Liver (tissue), 8 donors: ENCODE measurements at regions not wholly inside any gene's neighbourhood (a gene's known extent, or its start where the extent isn't known, plus 50 kb on each side); places are given as distances from the start of the nearest gene placed in this dataset.

Experiments
- DNase-seq: peaks from one replicate; pipeline ENCODE4 v3.0.0-alpha.2; 2017; ENCODE audit warnings: low spot score
- H3K27ac ChIP-seq, 2 donors: one replicate each; pipeline ENCODE4 v1.7.0; 2013; ENCODE audit warnings: inconsistent platforms in 2 of 2, low read length in 2 of 2, control low read depth in 1 of 2, low read depth in 1 of 2, mild to moderate bottlenecking in 1 of 2
- H3K27me3 ChIP-seq, 4 donors: one replicate each; pipeline versions ENCODE4 v1.6.1 to v1.7.0; 2013; ENCODE audit warnings: low read length in 3 of 4, inconsistent platforms in 1 of 4, mild to moderate bottlenecking in 1 of 4, moderate library complexity in 1 of 4; ENCODE audit not compliant: control insufficient read depth in 4 of 4, insufficient read depth in 4 of 4
- H3K36me3 ChIP-seq, 4 donors: one replicate each; pipeline versions ENCODE4 v1.6.1 to v1.7.0; 2013; ENCODE audit warnings: low read length in 3 of 4, mild to moderate bottlenecking in 3 of 4, low read depth in 1 of 4, moderate library complexity in 1 of 4; ENCODE audit not compliant: control insufficient read depth in 4 of 4, insufficient read depth in 3 of 4
- H3K4me1 ChIP-seq, 4 donors: one replicate each; pipeline versions ENCODE4 v1.6.1 to v1.7.0; 2013; ENCODE audit warnings: low read length in 3 of 4, mild to moderate bottlenecking in 3 of 4, moderate library complexity in 1 of 4; ENCODE audit not compliant: control insufficient read depth in 4 of 4, insufficient read depth in 4 of 4
- H3K4me3 ChIP-seq, 3 donors: one replicate each; pipeline versions ENCODE4 v1.6.1 to v1.7.0; 2013; ENCODE audit warnings: low read length in 3 of 3, control low read depth in 1 of 3, low read depth in 1 of 3, mild to moderate bottlenecking in 1 of 3
- H3K9ac ChIP-seq, 2 donors: one replicate each; pipeline ENCODE4 v1.7.0; 2013; ENCODE audit warnings: low read length in 2 of 2, mild to moderate bottlenecking in 2 of 2, moderate library complexity in 2 of 2, control low read depth in 1 of 2, low read depth in 1 of 2
- H3K9me3 ChIP-seq, 4 donors: one replicate each; pipeline versions ENCODE4 v1.6.1 to v1.7.0; 2013; ENCODE audit warnings: low read length in 3 of 4; ENCODE audit not compliant: control insufficient read depth in 4 of 4
- EGR1 ChIP-seq, 2 donors: IDR thresholded peaks; 2 replicates each; pipeline ENCODE4 v1.6.1; 2016 to 2018; ENCODE audit warnings: antibody characterized with exemption in 2 of 2, low read depth in 2 of 2
- FOXA1 ChIP-seq: IDR thresholded peaks from 2 replicates; pipeline ENCODE4 v1.6.1; 2016; ENCODE audit warnings: antibody characterized with exemption
- FOXA2 ChIP-seq: IDR thresholded peaks from 2 replicates; pipeline ENCODE4 v1.6.1; 2016; ENCODE audit warnings: antibody characterized with exemption
- GABPA ChIP-seq, 2 donors: IDR thresholded peaks in 1 of 2; conservative IDR thresholded peaks in 1 of 2; 2 replicates each; pipeline ENCODE4 v1.6.1; 2016; ENCODE audit warnings: antibody characterized with exemption in 2 of 2, mild to moderate bottlenecking in 1 of 2, moderate library complexity in 1 of 2
- HNF4A ChIP-seq, 2 donors: conservative IDR thresholded peaks; 2 replicates each; pipeline ENCODE4 v1.6.1; 2016; ENCODE audit warnings: antibody characterized with exemption in 2 of 2, mild to moderate bottlenecking in 2 of 2
- HNF4G ChIP-seq: IDR thresholded peaks from 2 replicates; pipeline ENCODE4 v1.6.1; 2016; ENCODE audit warnings: antibody characterized with exemption
- JUND ChIP-seq, 2 donors: IDR thresholded peaks; 2 replicates each; pipeline ENCODE4 v1.6.1; 2016; ENCODE audit warnings: antibody characterized with exemption in 2 of 2
- NR2F2 ChIP-seq: IDR thresholded peaks from 2 replicates; pipeline ENCODE4 v1.6.1; 2016; ENCODE audit warnings: antibody characterized with exemption
- RAD21 ChIP-seq, 2 donors: IDR thresholded peaks; 2 replicates each; pipeline ENCODE4 v1.6.1; 2016; ENCODE audit warnings: antibody characterized with exemption in 2 of 2, mild to moderate bottlenecking in 2 of 2
- RXRA ChIP-seq, 2 donors: IDR thresholded peaks; 2 replicates each; pipeline ENCODE4 v1.6.1; 2017 to 2018; ENCODE audit warnings: antibody characterized with exemption in 2 of 2, mild to moderate bottlenecking in 1 of 2
- SP1 ChIP-seq: IDR thresholded peaks from 2 replicates; pipeline ENCODE4 v1.6.1; 2018; ENCODE audit warnings: antibody characterized with exemption, mild to moderate bottlenecking
- TAF1 ChIP-seq: conservative IDR thresholded peaks from 2 replicates; pipeline ENCODE4 v1.6.1; 2016; ENCODE audit warnings: antibody characterized with exemption, mild to moderate bottlenecking
- YY1 ChIP-seq: IDR thresholded peaks from 2 replicates; pipeline ENCODE4 v1.6.1; 2016; ENCODE audit warnings: antibody characterized with exemption, mild to moderate bottlenecking
- WGBS: extraction: QIAGEN DNeasy Blood & Tissue Kit; methylation state at CpG from one replicate; pipeline ENCODE4 v1.1.7; 2013; 5-methylcytosine and 5-hydroxymethylcytosine counted together
- TF ChIP-seq, protein P1 (sequence below): fragments of 150-350 bp; IDR thresholded peaks from 2 replicates; pipeline ENCODE4 v1.5.1; 2017; ENCODE audit warnings: improper control_type of control experiment, low read depth, low read length; ENCODE audit not compliant: missing input control
- TF ChIP-seq, protein P2 (sequence below): IDR thresholded peaks from 2 replicates; pipeline ENCODE4 v1.6.1; 2016; ENCODE audit warnings: antibody characterized with exemption, mild to moderate bottlenecking
- TF ChIP-seq, protein P3 (sequence below): IDR thresholded peaks from 2 replicates; pipeline ENCODE4 v1.6.1; 2016; ENCODE audit warnings: antibody characterized with exemption
- TF ChIP-seq, protein P4 (sequence below): IDR thresholded peaks from 2 replicates; pipeline ENCODE4 v1.6.1; 2016; ENCODE audit warnings: antibody characterized with exemption
- TF ChIP-seq, protein P5 (sequence below): IDR thresholded peaks from 2 replicates; pipeline ENCODE4 v1.6.1; 2016; ENCODE audit warnings: antibody characterized with exemption
- donor health status: healthy.
- donor health status: healthy.
- donor health status: healthy.
- donor health status: healthy.
- donor health status: healthy.

DNA sequence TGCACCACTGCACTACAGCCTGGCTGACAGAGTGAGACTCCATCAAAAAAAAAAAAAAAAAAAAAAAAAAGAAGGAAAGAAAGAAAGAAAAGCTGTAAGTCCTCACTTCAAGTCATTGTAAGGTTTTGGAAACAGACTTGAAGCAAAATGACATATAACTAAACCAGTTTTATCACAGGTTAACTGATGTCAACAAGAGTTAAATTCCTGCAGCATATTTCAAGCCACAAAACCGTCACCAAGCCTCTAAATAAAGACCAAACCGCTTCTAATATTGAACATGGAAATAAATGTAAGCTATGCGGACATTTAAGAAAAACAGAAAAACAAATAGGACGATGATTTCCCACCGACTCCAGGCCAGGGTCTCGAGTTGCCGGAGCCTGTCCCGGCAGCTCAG lies 88.9 kb upstream of the RPS6KA2 start:
- Histone ChIP-seq H3K27ac (no peak overlapping the region), H3K36me3 (no peaks in the 10 kb centered on the region), H3K4me3 (no peak overlapping the region), H3K27me3 (no peaks in the 10 kb centered on the region), H3K9ac (no peak overlapping the region), H3K9me3 (no peaks in the 10 kb centered on the region), H3K4me1 (no peaks in the 10 kb centered on the region)
- 79% methylated on average over 8 of the region's 8 CpGs for WGBS
- no peak for TF ChIP-seq HNF4A (conservative IDR thresholded peaks at IDR 0.05)
- TF ChIP-seq, protein P1, sequence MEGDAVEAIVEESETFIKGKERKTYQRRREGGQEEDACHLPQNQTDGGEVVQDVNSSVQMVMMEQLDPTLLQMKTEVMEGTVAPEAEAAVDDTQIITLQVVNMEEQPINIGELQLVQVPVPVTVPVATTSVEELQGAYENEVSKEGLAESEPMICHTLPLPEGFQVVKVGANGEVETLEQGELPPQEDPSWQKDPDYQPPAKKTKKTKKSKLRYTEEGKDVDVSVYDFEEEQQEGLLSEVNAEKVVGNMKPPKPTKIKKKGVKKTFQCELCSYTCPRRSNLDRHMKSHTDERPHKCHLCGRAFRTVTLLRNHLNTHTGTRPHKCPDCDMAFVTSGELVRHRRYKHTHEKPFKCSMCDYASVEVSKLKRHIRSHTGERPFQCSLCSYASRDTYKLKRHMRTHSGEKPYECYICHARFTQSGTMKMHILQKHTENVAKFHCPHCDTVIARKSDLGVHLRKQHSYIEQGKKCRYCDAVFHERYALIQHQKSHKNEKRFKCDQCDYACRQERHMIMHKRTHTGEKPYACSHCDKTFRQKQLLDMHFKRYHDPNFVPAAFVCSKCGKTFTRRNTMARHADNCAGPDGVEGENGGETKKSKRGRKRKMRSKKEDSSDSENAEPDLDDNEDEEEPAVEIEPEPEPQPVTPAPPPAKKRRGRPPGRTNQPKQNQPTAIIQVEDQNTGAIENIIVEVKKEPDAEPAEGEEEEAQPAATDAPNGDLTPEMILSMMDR, result no peak
- no peak for TF ChIP-seq YY1
- TF ChIP-seq SP1, result no peak
- TF ChIP-seq RAD21 (IDR thresholded peaks at IDR 0.05), result no peak
- TF ChIP-seq RXRA (IDR thresholded peaks at IDR 0.05), result no peak
- TF ChIP-seq, protein P2, sequence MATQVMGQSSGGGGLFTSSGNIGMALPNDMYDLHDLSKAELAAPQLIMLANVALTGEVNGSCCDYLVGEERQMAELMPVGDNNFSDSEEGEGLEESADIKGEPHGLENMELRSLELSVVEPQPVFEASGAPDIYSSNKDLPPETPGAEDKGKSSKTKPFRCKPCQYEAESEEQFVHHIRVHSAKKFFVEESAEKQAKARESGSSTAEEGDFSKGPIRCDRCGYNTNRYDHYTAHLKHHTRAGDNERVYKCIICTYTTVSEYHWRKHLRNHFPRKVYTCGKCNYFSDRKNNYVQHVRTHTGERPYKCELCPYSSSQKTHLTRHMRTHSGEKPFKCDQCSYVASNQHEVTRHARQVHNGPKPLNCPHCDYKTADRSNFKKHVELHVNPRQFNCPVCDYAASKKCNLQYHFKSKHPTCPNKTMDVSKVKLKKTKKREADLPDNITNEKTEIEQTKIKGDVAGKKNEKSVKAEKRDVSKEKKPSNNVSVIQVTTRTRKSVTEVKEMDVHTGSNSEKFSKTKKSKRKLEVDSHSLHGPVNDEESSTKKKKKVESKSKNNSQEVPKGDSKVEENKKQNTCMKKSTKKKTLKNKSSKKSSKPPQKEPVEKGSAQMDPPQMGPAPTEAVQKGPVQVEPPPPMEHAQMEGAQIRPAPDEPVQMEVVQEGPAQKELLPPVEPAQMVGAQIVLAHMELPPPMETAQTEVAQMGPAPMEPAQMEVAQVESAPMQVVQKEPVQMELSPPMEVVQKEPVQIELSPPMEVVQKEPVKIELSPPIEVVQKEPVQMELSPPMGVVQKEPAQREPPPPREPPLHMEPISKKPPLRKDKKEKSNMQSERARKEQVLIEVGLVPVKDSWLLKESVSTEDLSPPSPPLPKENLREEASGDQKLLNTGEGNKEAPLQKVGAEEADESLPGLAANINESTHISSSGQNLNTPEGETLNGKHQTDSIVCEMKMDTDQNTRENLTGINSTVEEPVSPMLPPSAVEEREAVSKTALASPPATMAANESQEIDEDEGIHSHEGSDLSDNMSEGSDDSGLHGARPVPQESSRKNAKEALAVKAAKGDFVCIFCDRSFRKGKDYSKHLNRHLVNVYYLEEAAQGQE, result no peak
- TF ChIP-seq FOXA2, result no peak
- TF ChIP-seq FOXA1, result no peak
- no peak for TF ChIP-seq HNF4G
- no peak for TF ChIP-seq GABPA (IDR thresholded peaks at IDR 0.05 in 1 of 2, conservative IDR thresholded peaks at IDR 0.05 in 1 of 2)
- no peak for TF ChIP-seq NR2F2
- TF ChIP-seq, protein P3, sequence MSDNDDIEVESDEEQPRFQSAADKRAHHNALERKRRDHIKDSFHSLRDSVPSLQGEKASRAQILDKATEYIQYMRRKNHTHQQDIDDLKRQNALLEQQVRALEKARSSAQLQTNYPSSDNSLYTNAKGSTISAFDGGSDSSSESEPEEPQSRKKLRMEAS, result no peak
- TF ChIP-seq JUND (IDR thresholded peaks at IDR 0.05), result no peak
- TF ChIP-seq EGR1 (IDR thresholded peaks at IDR 0.05; ENCODE audit: low read depth in 2 of 2), result no peak
- TF ChIP-seq, protein P4, sequence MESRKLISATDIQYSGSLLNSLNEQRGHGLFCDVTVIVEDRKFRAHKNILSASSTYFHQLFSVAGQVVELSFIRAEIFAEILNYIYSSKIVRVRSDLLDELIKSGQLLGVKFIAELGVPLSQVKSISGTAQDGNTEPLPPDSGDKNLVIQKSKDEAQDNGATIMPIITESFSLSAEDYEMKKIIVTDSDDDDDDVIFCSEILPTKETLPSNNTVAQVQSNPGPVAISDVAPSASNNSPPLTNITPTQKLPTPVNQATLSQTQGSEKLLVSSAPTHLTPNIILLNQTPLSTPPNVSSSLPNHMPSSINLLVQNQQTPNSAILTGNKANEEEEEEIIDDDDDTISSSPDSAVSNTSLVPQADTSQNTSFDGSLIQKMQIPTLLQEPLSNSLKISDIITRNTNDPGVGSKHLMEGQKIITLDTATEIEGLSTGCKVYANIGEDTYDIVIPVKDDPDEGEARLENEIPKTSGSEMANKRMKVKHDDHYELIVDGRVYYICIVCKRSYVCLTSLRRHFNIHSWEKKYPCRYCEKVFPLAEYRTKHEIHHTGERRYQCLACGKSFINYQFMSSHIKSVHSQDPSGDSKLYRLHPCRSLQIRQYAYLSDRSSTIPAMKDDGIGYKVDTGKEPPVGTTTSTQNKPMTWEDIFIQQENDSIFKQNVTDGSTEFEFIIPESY, result no peak
- TF ChIP-seq, protein P5, sequence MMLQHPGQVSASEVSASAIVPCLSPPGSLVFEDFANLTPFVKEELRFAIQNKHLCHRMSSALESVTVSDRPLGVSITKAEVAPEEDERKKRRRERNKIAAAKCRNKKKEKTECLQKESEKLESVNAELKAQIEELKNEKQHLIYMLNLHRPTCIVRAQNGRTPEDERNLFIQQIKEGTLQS, result no peak
- no peak for TF ChIP-seq TAF1
- no peak for DNase-seq

DNA sequence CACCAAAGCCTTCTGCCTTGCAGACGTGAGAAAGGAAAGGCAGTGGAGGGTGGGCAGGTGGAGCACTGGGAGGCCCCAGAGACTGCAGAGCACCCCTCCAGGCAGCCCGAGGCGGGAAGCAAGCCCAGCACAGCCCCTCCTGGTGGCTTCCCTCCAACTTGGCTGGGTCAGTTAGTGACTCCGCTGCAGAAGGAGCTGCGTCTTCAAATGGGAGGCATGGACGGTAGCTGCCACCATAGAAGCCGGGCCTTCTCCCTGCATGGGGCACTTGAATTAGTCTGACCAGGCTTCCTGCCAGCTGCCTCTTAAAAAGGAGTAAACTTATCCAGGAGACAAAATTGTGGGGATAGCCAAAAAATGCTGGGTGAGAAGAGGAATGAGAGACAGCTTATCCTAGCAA lies 88.0 kb upstream of the RPS6KA2 start:
- Histone ChIP-seq H3K4me1 (no peaks in the 10 kb centered on the region), H3K27ac (no peak overlapping the region), H3K9me3 (no peaks in the 10 kb centered on the region), H3K36me3 (no peaks in the 10 kb centered on the region), H3K4me3 (no peak overlapping the region), H3K27me3 (no peaks in the 10 kb centered on the region), H3K9ac (no peak overlapping the region)
- TF ChIP-seq TAF1 (no peak), JUND (IDR thresholded peaks at IDR 0.05) (no peak), GABPA (IDR thresholded peaks at IDR 0.05 in 1 of 2, conservative IDR thresholded peaks at IDR 0.05 in 1 of 2) (no peak), SP1 (no peak), NR2F2 (no peak), HNF4A (conservative IDR thresholded peaks at IDR 0.05) (no peak), FOXA2 (no peak), YY1 (no peak), FOXA1 (no peak), RXRA (IDR thresholded peaks at IDR 0.05) (no peak), EGR1 (IDR thresholded peaks at IDR 0.05; ENCODE audit: low read depth in 2 of 2) (no peak), RAD21 (IDR thresholded peaks at IDR 0.05) (no peak), HNF4G (no peak)
- TF ChIP-seq, protein P5, result no peak
- TF ChIP-seq, protein P3, result no peak
- TF ChIP-seq, protein P4, result no peak
- 94% methylated on average over 7 of the region's 7 CpGs for WGBS
- no peak for DNase-seq
